ENCODE measurements at regions not wholly inside any gene's neighbourhood (a gene's known extent, or its start where the extent isn't known, plus 50 kb on each side); places are given as distances from the start of the nearest gene placed in this dataset.

GRCh38 chr10:2222631-2223030, 485.3 kb upstream of the ADARB2 start:
- Histone ChIP-seq H3F3A (ENCODE audit: insufficient read depth) (no peaks in the 10 kb centered on the region), H4K20me1 (ENCODE audit: low read depth, low read length) (no peaks in the 10 kb centered on the region), H3K79me2 (ENCODE audit: insufficient read depth, low read length) (no peaks in the 10 kb centered on the region), H3K4me2 (ENCODE audit: low read depth, low read length, poor library complexity, severe bottlenecking) (no peak overlapping the region), H2AFZ (ENCODE audit: low read depth, low read length, severe bottlenecking) (no peak overlapping the region), H3K27ac (ENCODE audit: low read depth, low read length) (no peak overlapping the region), H3K27me3 (ENCODE audit: low read length) (no peaks in the 10 kb centered on the region), H3K9ac (ENCODE audit: low read length) (no peak overlapping the region), H3K4me3 (ENCODE audit: insufficient read depth, low read length, poor library complexity, severe bottlenecking) (no peak overlapping the region), H3K36me3 (ENCODE audit: low read length) (no peaks in the 10 kb centered on the region), H3K9me2 (replicated peaks; ENCODE audit: insufficient read depth, low read length) (no peaks in the 10 kb centered on the region), H3K9me3 (ENCODE audit: insufficient read depth, low read length) (no peaks in the 10 kb centered on the region)
- TF ChIP-seq CTCF (IDR thresholded peaks at IDR 0.05; ENCODE audit: insufficient read depth, low read length, poor library complexity, severe bottlenecking) (no peak), EZH2phosphoT487 (conservative IDR thresholded peaks at IDR 0.05; ENCODE audit: low read length) (no peak)

DNA sequence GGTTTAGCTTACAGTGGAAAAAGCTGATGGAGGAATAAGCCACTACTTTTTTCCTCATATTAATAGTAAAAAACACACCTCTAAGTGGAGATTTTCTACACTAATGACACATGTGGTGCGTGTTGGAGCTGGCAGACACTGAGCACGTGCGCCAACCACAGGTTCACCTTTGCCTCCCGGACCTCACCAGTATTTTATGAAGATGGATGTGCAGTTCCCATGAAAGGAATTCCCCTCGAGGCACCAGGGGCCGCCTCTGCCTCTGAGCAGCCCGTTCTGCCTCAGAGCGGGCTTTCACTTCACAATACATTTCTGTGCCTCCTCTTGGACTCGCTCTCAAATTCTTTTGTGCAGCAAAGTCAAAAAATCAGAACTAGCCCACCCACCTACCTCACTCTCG, 477.5 kb upstream of the ADARB2 start:
- no peaks in the 10 kb centered on the region for H3F3A ChIP-seq (ENCODE audit: insufficient read depth)
- no peak overlapping the region for H3K27ac ChIP-seq (ENCODE audit: low read depth, low read length)
- TF ChIP-seq EZH2phosphoT487 (conservative IDR thresholded peaks at IDR 0.05; ENCODE audit: low read length) (no peak), CTCF (IDR thresholded peaks at IDR 0.05; ENCODE audit: insufficient read depth, low read length, poor library complexity, severe bottlenecking) (no peak)
- no peaks in the 10 kb centered on the region for H3K36me3 ChIP-seq (ENCODE audit: low read length)
- no peak overlapping the region for H2AFZ ChIP-seq (ENCODE audit: low read depth, low read length, severe bottlenecking)
- no peaks in the 10 kb centered on the region for H3K79me2 ChIP-seq (ENCODE audit: insufficient read depth, low read length)
- no peak overlapping the region for H3K4me3 ChIP-seq (ENCODE audit: insufficient read depth, low read length, poor library complexity, severe bottlenecking)
- H3K9me3 ChIP-seq (ENCODE audit: insufficient read depth, low read length), result no peaks in the 10 kb centered on the region
- no peaks in the 10 kb centered on the region for H4K20me1 ChIP-seq (ENCODE audit: low read depth, low read length)
- H3K9ac ChIP-seq (ENCODE audit: low read length), result no peak overlapping the region
- H3K9me2 ChIP-seq (replicated peaks; ENCODE audit: insufficient read depth, low read length), result no peaks in the 10 kb centered on the region
- no peaks in the 10 kb centered on the region for H3K27me3 ChIP-seq (ENCODE audit: low read length)
- no peak overlapping the region for H3K4me2 ChIP-seq (ENCODE audit: low read depth, low read length, poor library complexity, severe bottlenecking)

GRCh38 chr10:2214092-2214491, 476.8 kb upstream of the ADARB2 start:
- H3K4me2 ChIP-seq (ENCODE audit: low read depth, low read length, poor library complexity, severe bottlenecking), result no peak overlapping the region
- H3F3A ChIP-seq (ENCODE audit: insufficient read depth), result no peaks in the 10 kb centered on the region
- H3K9me2 ChIP-seq (replicated peaks; ENCODE audit: insufficient read depth, low read length), result no peaks in the 10 kb centered on the region
- no peaks in the 10 kb centered on the region for H4K20me1 ChIP-seq (ENCODE audit: low read depth, low read length)
- H3K9ac ChIP-seq (ENCODE audit: low read length), result no peak overlapping the region
- H3K4me3 ChIP-seq (ENCODE audit: insufficient read depth, low read length, poor library complexity, severe bottlenecking), result no peak overlapping the region
- H3K27me3 ChIP-seq (ENCODE audit: low read length), result no peaks in the 10 kb centered on the region
- H3K27ac ChIP-seq (ENCODE audit: low read depth, low read length), result no peak overlapping the region
- H2AFZ ChIP-seq (ENCODE audit: low read depth, low read length, severe bottlenecking), result no peak overlapping the region
- TF ChIP-seq EZH2phosphoT487 (conservative IDR thresholded peaks at IDR 0.05; ENCODE audit: low read length) (no peak), CTCF (IDR thresholded peaks at IDR 0.05; ENCODE audit: insufficient read depth, low read length, poor library complexity, severe bottlenecking) (no peak)
- H3K36me3 ChIP-seq (ENCODE audit: low read length), result no peaks in the 10 kb centered on the region
- H3K9me3 ChIP-seq (ENCODE audit: insufficient read depth, low read length), result no peaks in the 10 kb centered on the region
- H3K79me2 ChIP-seq (ENCODE audit: insufficient read depth, low read length), result no peaks in the 10 kb centered on the region

Data from SU-DHL-6 (cell line).